GM18870 (cell line): ENCODE measurements at regions not wholly inside any gene's neighbourhood (a gene's known extent, or its start where the extent isn't known, plus 50 kb on each side); places are given as distances from the start of the nearest gene placed in this dataset.
"Not testable (repeated sequence)": the region's sequence is repeated elsewhere in the genome, so short reads cannot be mapped to it uniquely, and the experiment has no call there.

ENCODE experiments used
- ATAC-seq: cut with Tn5 transposase; IDR thresholded peaks from one replicate; pipeline ENCODE4 v1.9.1; 2021; ENCODE audit warnings: moderate library complexity; ENCODE audit not compliant: unreplicated experiment

- ATAC-seq: no peak
Measured at GRCh38 chr3:182487143-182487542, 306.2 kb upstream of the ATP11B start.

GRCh38 chr3:182487611-182488010 lies 305.7 kb upstream of the ATP11B start:
- no peak for ATAC-seq

GRCh38 chr3:182490596-182491491 lies 302.5 kb upstream of the ATP11B start:
- ATAC-seq: no peak

GRCh38 chr3:182491577-182491976 lies 301.7 kb upstream of the ATP11B start:
- no peak for ATAC-seq

GRCh38 chr3:182492536-182492935 lies 300.8 kb upstream of the ATP11B start:
- ATAC-seq: no peak

GRCh38 chr3:182500289-182500688 lies 293.0 kb upstream of the ATP11B start:
- no peak for ATAC-seq

- ATAC-seq: no peak
Measured at GRCh38 chr3:182501856-182502255, 291.4 kb upstream of the ATP11B start.

- no peak for ATAC-seq
Measured at GRCh38 chr3:182503401-182503800, 289.9 kb upstream of the ATP11B start.

- ATAC-seq: no peak
Measured at GRCh38 chr3:182508919-182509711, 284.2 kb upstream of the ATP11B start.

- ATAC-seq: no peak
Measured at GRCh38 chr3:182509844-182510460, 283.4 kb upstream of the ATP11B start.

GRCh38 chr3:182514236-182514964 lies 278.9 kb upstream of the ATP11B start:
- ATAC-seq: no peak

GRCh38 chr3:182516597-182517336 lies 276.5 kb upstream of the ATP11B start:
- no peak for ATAC-seq

GRCh38 chr3:182519569-182519968 lies 273.7 kb upstream of the ATP11B start:
- ATAC-seq: no peak

- ATAC-seq: no peak
Measured at GRCh38 chr3:182521339-182521738, 272.0 kb upstream of the ATP11B start.

- ATAC-seq: not testable (repeated sequence)
Measured at GRCh38 chr3:182523424-182523823, 269.9 kb upstream of the ATP11B start.

GRCh38 chr3:182523836-182524235 lies 269.5 kb upstream of the ATP11B start:
- no peak for ATAC-seq

- ATAC-seq: no peak
Measured at GRCh38 chr3:182524711-182525401, 268.4 kb upstream of the ATP11B start.

GRCh38 chr3:182525766-182526374 lies 267.4 kb upstream of the ATP11B start:
- no peak for ATAC-seq

GRCh38 chr3:182527745-182528144 lies 265.6 kb upstream of the ATP11B start:
- ATAC-seq: no peak
